GM23338 (cell line): ENCODE measurements at regions not wholly inside any gene's neighbourhood (a gene's known extent, or its start where the extent isn't known, plus 50 kb on each side); places are given as distances from the start of the nearest gene placed in this dataset.

Experiments
- ATAC-seq: fragments of 200-7000 bp; cut with Tn5 transposase; 3 replicates; pipeline ENCODE4 v1.9.1; 2020
- DNase-seq: peaks from one replicate; pipeline ENCODE4 v3.0.0-alpha.2; 2015; ENCODE audit warnings: low spot score
- H2AFZ ChIP-seq: fragments of 200-600 bp; sonication (generic); 2 replicates; pipeline ENCODE4 v1.8.0; 2016; ENCODE audit warnings: antibody characterized with exemption, mild to moderate bottlenecking, moderate library complexity
- H3F3A ChIP-seq: fragments of 200-600 bp; sonication (generic); replicated peaks from 2 replicates; pipeline ENCODE4 v1.8.0; 2017; ENCODE audit warnings: antibody characterized with exemption, mixed run types, low read depth
- H3K27ac ChIP-seq: fragments of 200-600 bp; sonication (generic); 2 replicates; pipeline ENCODE4 v1.6.1; 2016; ENCODE audit warnings: low read depth
- H3K27me3 ChIP-seq: fragments of 200-600 bp; sonication (generic); 2 replicates; pipeline ENCODE4 v1.8.0; 2016; ENCODE audit warnings: mild to moderate bottlenecking, mixed run types, moderate library complexity; ENCODE audit not compliant: insufficient read depth
- H3K36me3 ChIP-seq: fragments of 200-600 bp; sonication (generic); 2 replicates; pipeline ENCODE4 v1.8.0; 2016; ENCODE audit warnings: mild to moderate bottlenecking; ENCODE audit not compliant: insufficient read depth
- H3K4me1 ChIP-seq: fragments of 200-600 bp; sonication (generic); 2 replicates; pipeline ENCODE4 v1.8.0; 2016; ENCODE audit warnings: mild to moderate bottlenecking, moderate library complexity; ENCODE audit not compliant: insufficient read depth
- H3K4me2 ChIP-seq: fragments of 200-600 bp; sonication (generic); 2 replicates; pipeline ENCODE4 v1.7.1; 2017; ENCODE audit warnings: mixed run types
- H3K4me3 ChIP-seq: fragments of 200-600 bp; sonication (generic); 2 replicates; pipeline ENCODE4 v1.6.1; 2016; ENCODE audit warnings: mixed run types
- H3K79me2 ChIP-seq: fragments of 200-600 bp; sonication (generic); replicated peaks from 2 replicates; pipeline ENCODE4 v1.8.0; 2017; ENCODE audit warnings: mild to moderate bottlenecking; ENCODE audit not compliant: insufficient read depth
- H3K9me2 ChIP-seq: fragments of 200-600 bp; sonication (generic); 2 replicates; pipeline ENCODE4 v1.8.0; 2017; ENCODE audit not compliant: insufficient read depth
- H4K20me1 ChIP-seq: fragments of 200-600 bp; sonication (generic); replicated peaks from 2 replicates; pipeline ENCODE4 v1.8.0; 2017; ENCODE audit warnings: mild to moderate bottlenecking; ENCODE audit not compliant: insufficient read depth
- H3K27ac Mint-ChIP-seq: 2 replicates; pipeline ENCODE4 v1.8.0; 2020; ENCODE audit warnings: inconsistent platforms, mild to moderate bottlenecking, moderate library complexity, mixed read lengths
- H3K27me3 Mint-ChIP-seq: 3 replicates; pipeline ENCODE4 v1.8.0; 2022; ENCODE audit warnings: low read depth, mild to moderate bottlenecking, moderate library complexity, mixed read lengths, inconsistent platforms; ENCODE audit not compliant: insufficient read depth, poor library complexity
- H3K36me3 Mint-ChIP-seq: 3 replicates; pipeline ENCODE4 v1.8.0; 2021; ENCODE audit warnings: low read depth, mild to moderate bottlenecking, inconsistent platforms, moderate library complexity, mixed read lengths
- H3K4me1 Mint-ChIP-seq: 3 replicates; pipeline ENCODE4 v1.8.0; 2020; ENCODE audit warnings: mild to moderate bottlenecking, inconsistent platforms, mixed read lengths
- H3K4me3 Mint-ChIP-seq: 3 replicates; pipeline ENCODE4 v1.8.0; 2021; ENCODE audit warnings: moderate library complexity, mild to moderate bottlenecking, inconsistent platforms, mixed read lengths
- H3K9me3 Mint-ChIP-seq: 3 replicates; pipeline ENCODE4 v1.8.0; 2020; ENCODE audit warnings: moderate library complexity, mild to moderate bottlenecking, inconsistent platforms, mixed read lengths
- CREB1 ChIP-seq: fragments of 250-450 bp; sonication (Bioruptor Pico); IDR thresholded peaks from 2 replicates; pipeline ENCODE4 v1.5.0; 2020; ENCODE audit warnings: low read depth, mild to moderate bottlenecking, moderate library complexity
- EZH2phosphoT487 ChIP-seq: fragments of 200-600 bp; sonication (generic); IDR thresholded peaks from one replicate; pipeline ENCODE4 v1.8.1; 2018; ENCODE audit warnings: antibody characterized with exemption; ENCODE audit not compliant: unreplicated experiment
- JUNB ChIP-seq: IDR thresholded peaks from one replicate; pipeline ENCODE4 v1.6.1; 2016; ENCODE audit warnings: antibody characterized with exemption; ENCODE audit not compliant: unreplicated experiment
- NANOG ChIP-seq: IDR thresholded peaks from 2 replicates; pipeline ENCODE4 v1.6.1; 2016; ENCODE audit warnings: antibody characterized with exemption, borderline replicate concordance
- REST ChIP-seq: IDR thresholded peaks from one replicate; pipeline ENCODE4 v1.6.1; 2018; ENCODE audit warnings: antibody characterized with exemption; ENCODE audit not compliant: unreplicated experiment
- STAT1 ChIP-seq: IDR thresholded peaks from one replicate; pipeline ENCODE4 v1.6.1; 2016; ENCODE audit warnings: antibody characterized with exemption; ENCODE audit not compliant: unreplicated experiment
- ZNF114 ChIP-seq: fragments of 250-450 bp; sonication (Bioruptor Pico); IDR thresholded peaks from 2 replicates; pipeline ENCODE4 v1.5.0; 2020; ENCODE audit warnings: mild to moderate bottlenecking, moderate library complexity
- ZNF331 ChIP-seq: fragments of 250-450 bp; sonication (Bioruptor Pico); IDR thresholded peaks from 2 replicates; pipeline ENCODE4 v1.5.0; 2020; ENCODE audit warnings: low read depth, mild to moderate bottlenecking, moderate library complexity
- ZNF462 ChIP-seq: fragments of 250-450 bp; sonication (Bioruptor Pico); IDR thresholded peaks from 2 replicates; pipeline ENCODE4 v1.5.0; 2020; ENCODE audit warnings: mild to moderate bottlenecking, moderate library complexity
- TF ChIP-seq, protein P1 (sequence below): IDR thresholded peaks from 2 replicates; pipeline ENCODE4 v1.6.1; 2016; ENCODE audit warnings: antibody characterized with exemption

DNA sequence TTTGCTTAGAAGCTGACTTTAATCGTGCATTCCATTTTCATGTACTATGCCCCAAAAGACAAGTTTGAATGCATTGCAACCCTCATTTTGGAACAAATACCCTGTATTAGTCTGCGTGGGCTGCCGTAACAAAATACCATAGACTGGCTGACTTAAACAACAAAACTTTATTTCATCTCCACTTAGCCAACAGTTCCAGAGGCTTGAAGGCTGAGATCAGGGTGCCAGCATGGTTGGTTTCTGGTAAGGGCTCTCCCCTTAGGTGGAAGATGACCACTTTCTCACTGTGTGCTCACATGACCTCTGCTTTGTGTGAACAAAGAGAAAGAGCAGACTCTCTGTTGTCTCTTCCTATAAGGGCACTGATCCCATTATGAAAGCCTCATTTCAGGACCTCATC lies 431.7 kb upstream of the MAP3K7 start (continued):
- TF ChIP-seq, protein P1, sequence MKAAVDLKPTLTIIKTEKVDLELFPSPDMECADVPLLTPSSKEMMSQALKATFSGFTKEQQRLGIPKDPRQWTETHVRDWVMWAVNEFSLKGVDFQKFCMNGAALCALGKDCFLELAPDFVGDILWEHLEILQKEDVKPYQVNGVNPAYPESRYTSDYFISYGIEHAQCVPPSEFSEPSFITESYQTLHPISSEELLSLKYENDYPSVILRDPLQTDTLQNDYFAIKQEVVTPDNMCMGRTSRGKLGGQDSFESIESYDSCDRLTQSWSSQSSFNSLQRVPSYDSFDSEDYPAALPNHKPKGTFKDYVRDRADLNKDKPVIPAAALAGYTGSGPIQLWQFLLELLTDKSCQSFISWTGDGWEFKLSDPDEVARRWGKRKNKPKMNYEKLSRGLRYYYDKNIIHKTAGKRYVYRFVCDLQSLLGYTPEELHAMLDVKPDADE = no peak
- no peak for TF ChIP-seq CREB1 (CRISPR knock-in tag)

DNA sequence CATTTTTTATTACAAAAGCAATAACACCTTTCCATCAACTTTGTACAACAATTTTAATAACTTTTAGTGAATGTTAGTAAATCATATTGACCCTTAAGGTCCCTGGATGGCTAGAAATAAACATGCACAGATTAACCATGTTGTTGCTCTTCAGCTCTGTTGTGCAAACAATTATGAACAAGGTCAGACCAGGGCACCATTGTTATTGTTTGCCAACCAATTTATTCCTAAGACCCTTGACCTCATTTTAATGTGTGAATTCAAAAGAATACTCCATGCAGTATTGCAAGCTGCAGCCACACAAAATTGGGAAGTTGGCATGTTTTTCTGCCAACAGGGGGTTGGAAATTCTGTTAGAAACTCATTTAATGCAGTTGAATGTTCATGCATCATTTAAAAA lies 426.6 kb upstream of the MAP3K7 start:
- TF ChIP-seq CREB1 (CRISPR knock-in tag) (no peak), NANOG (no peak), ZNF114 (CRISPR knock-in tag) (no peak), JUNB (no peak), ZNF331 (CRISPR knock-in tag) (no peak), REST (no peak), ZNF462 (CRISPR knock-in tag) (no peak), STAT1 (no peak), EZH2phosphoT487 (no peak)
- TF ChIP-seq, protein P1 = no peak
- Mint-ChIP-seq H3K4me1 (no peaks in the 10 kb centered on the region), H3K4me3 (no peak overlapping the region), H3K9me3 (no peaks in the 10 kb centered on the region), H3K27me3 (no peaks in the 10 kb centered on the region), H3K27ac (no peak overlapping the region), H3K36me3 (no peaks in the 10 kb centered on the region)
- no peak overlapping the region for H3K27ac ChIP-seq
- H3K27me3 ChIP-seq = no peaks in the 10 kb centered on the region
- DNase-seq (no peak), ATAC-seq (no peak)
- H3K36me3 ChIP-seq = no peaks in the 10 kb centered on the region
- H3K79me2 ChIP-seq = no peaks in the 10 kb centered on the region
- H3K4me2 ChIP-seq = no peak overlapping the region
- no peak overlapping the region for H3K4me3 ChIP-seq
- H3K9me2 ChIP-seq = peaks cover 6% of the 10 kb centered on the region; the same call in 1 of the 2 replicates
- H3K4me1 ChIP-seq = no peaks in the 10 kb centered on the region
- no peaks in the 10 kb centered on the region for H4K20me1 ChIP-seq
- H2AFZ ChIP-seq = no peak overlapping the region
- no peaks in the 10 kb centered on the region for H3F3A ChIP-seq
